ENCODE measurements at regions not wholly inside any gene's neighbourhood (a gene's known extent, or its start where the extent isn't known, plus 50 kb on each side); places are given as distances from the start of the nearest gene placed in this dataset.
"Not testable (repeated sequence)": the region's sequence is repeated elsewhere in the genome, so short reads cannot be mapped to it uniquely, and the experiment has no call there.

DNA sequence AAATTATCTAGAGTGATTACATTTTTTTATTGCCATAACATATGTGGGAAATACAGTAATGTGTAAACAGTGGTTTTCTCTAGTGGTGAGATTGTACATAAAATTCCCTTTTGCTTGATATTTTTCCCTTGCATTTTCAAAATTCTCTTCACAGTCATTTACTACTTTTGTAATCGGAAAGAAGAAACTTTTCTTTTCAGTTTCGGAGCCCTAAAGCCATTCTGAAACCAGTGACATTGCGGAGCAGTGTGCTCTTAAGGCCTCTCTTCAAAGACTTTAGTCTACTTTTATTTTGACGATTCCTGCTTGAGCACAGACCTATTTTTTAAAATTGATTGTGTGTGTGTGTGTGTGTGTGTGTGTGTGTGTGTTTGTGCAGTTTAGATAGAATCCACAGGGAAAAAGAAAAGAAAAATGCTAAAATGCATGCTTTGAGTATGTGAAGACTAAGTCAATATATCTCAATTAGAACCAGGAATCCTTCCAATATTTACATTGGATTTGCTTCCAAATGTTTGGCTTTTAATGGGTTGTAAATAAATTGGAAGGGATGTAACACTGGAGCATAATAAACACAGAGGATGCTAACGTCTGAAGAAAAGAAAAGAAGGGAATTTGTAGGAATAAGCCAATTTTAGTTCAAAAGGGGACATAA lies 357.4 kb downstream of the RND3 start:
- no peak for DNase-seq

DNA sequence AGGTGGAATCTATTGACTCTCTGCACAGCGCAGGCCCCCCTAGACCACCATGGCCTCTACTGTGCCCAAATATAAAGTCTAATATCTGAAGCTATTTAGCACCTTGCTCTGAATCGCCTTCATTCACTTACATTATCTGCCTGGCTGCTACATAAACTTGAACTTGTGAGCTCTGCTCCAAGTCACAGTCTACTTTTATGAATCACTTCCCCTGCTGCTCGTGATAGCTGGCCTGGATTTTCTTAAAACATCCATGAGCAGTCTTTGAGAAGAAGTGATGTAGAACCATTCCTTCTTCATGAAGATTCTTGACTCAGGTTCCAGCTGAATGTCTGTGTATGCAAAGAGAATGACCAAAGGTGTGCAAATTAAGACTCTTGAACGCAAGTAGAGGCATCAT lies 359.5 kb downstream of the RND3 start:
- DNase-seq: no peak

DNA sequence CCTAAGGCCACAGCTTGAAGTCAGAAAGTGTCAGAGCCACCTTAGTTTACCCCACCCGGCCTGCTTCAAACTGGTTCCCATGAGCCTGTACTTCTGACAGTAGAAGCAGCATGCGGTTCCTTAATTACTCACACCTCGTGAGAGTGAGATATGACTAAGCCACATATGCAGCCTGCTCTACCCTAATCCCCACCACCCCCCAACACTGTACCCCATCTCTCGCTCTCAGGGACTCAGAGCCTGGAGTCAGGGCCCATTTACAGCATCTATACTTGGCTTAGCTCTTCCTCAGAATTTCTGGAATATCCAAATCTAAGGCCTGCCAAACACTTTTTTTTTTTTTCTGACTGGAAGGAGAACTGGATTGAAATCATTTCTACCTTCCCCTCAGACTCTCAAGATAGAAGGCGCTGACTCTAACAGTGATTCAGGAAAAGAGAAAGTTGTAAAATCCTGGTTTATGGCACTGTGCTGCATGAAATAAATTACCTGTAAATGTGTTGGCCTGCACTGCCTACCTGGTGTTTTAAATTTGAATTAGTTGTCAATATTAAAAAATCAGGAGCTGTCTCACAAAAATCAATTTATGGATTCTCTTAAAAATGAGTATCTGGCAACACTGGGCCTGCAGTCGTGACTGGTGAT lies 360.0 kb downstream of the RND3 start:
- no peak for DNase-seq

DNA sequence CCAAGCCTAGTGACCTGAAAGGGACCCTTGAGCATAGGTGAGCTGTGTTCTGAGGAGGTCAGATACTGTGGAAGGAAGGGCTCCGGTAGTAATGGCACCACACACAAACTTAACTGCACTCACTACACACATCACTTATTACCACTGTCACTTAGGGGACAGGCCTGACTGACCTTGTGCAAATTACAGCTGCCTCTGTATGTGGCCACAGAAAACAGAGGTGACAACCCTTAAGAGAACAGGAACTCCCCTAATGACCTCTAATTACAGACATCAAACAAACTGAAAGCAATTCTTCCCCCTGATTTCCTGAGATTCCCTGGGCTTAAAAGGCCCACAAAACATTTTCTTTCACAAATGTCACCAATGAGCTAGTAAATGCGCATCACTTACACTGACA lies 360.6 kb downstream of the RND3 start:
- no peak for DNase-seq

DNA sequence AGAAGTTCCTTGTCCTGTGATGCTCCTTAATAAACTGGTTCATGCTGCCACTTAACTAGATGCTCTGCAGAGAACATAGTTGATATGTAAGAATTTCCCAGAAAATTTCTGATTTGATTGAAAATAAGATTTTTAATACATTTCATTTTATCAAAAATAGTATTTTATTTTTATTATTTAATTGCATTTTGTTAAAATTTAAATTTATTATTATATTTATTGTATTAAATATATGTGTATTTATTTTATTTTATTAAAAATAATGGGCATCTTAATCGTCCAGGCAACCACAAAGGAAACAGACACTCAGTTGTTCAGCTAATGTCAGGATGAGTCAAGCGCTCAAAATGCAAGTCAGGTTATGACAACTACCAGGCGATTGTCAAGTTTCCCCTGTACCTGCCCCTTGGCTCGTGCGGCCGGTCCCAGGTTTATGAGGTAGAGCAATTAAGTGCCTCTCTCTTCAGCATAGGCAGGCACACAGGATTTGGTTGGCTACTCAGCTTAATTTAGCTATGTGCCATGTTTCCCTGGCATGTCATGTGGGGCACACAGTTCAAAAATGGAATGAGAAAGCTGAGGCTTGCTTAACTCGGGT lies 361.2 kb downstream of the RND3 start:
- no peak for DNase-seq

DNA sequence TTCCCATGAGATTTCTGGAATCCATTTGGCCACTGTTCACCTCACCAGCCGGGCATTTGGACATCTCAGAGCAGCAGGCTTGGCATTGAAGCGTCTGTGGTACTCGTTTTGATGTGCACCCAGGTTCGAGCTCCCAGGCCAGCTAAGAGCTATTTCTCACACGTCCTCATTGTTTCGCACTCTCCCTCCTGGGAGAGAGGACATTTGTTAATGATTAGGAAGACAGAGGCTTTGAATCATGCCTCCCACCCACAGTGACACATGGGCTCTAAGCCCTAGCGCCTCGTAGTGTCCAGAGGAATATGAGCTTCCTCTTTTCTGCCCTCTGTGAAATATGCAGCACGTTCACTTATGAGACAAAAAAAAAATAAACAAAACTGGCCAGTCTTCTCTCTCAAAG lies 361.8 kb downstream of the RND3 start:
- no peak for DNase-seq

DNA sequence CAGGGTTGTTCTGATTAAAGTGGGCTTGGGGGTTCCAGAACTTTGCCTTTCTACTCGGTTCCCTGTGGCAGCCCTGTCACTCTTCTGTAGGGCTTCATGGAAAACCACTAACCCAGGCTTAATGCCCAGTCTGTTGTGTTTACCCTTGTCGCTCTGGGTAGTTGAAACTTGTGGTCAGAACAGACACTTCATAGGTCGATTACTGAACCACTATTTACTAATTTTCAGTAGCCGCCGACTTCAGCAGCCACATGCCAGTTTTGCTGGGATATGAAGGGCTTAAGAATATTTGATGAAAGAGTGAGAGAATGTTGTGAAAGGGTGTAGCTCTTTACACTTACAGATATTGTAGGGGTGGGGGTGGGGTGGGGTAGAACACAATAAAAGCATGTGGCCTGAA lies 362.3 kb downstream of the RND3 start:
- no peak for DNase-seq

DNA sequence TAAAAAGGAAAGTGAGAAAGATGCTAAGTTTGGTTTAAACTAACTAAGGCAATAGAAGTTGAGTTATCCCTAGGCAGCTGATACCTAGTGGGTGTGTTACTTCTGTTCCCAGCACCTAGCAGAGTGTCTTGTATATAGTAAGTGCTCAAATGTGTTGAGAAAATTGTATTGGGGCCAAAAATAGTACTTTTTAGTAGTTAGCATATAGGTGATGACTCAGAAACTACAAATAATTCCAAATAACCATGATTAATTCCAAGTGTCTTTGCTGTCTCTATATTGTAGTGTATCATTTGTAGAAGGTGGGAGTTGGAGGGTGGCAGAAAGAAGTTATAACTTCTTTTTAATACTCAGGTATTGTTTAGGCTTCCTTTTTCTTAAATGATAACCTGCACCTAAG lies 362.7 kb downstream of the RND3 start:
- no peak for DNase-seq

DNA sequence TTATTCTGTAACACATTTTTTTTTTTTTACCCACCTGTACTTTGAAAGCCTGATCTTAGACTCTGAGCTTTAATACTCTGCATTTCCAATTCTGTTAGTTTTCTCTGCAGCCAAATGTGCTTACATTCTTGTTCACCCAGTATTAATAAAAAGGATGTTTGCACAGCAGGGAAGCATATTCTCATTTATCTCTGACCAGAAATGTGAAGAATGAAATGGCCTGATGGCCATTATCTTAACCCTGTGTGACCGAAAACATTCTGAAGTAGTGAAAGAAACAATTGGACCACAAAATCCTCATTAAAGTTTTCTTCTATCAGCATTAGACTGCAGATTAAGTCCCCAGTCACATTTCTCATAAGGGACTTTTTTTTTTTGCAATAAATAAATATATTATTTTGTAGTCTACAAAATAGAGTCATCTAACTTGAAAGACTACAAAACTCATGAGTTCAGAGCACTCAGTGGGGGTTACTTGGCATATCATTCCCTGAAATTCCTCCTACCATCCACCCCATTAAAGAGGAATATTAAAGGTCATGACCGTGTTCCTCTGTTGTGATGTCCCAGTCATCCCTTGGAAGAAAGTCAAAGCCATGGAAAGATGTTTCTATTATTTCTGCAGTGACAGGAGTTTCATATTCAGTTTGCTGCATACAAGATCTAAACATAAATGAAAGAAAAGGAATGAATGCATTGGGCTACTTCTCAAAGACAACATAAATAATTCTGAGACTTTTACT lies 364.4 kb downstream of the RND3 start:
- DNase-seq: no peak

DNA sequence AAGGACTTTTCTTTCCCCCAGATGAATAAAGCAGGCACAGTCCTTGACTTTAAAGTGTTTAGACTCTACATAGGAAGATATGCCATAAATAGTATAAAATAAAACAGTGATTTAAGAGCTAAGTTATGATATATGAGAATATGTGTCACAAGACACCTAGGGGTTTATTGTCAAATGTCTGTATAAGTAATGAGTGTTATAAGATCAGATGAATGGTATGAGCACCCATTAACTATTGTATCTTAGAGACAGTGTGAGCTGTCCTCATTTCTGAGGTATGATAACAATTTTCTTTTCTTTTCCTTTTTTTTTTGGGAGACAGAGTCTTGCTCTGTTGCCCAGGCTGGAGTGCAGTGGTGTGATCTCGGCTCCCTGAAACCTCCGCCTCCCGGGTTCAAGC lies 365.3 kb downstream of the RND3 start:
- DNase-seq: no peak

DNA sequence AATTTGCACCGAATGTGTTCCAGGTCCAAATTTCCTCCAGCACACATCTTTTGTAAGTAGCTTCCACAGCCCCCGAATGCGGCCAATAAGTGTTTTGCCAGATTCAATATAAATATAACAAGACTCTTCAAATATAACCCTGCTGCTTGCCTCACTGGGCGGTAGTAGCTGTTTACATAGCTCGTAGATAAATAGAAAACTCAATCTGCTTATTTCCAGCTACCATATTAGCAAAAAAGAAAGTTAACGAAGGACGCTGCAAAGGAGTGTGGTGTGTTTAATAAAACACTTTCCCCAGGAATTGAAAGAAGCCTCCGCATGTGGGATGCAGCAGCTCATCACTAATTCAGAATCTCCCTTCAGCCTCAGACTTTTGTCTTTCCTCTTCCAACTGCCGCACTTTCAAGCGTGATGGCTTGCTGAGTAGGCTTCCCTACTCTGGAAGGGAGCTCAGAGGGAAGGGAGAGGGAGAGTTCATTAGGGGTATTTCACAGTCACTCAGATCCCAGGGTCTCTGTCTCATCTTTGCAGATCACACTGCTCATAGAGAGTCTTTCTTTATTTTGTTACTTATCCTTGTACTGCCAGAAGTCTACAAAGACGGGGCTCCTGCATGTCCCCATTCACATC lies 367.0 kb downstream of the RND3 start:
- no peak for DNase-seq

DNA sequence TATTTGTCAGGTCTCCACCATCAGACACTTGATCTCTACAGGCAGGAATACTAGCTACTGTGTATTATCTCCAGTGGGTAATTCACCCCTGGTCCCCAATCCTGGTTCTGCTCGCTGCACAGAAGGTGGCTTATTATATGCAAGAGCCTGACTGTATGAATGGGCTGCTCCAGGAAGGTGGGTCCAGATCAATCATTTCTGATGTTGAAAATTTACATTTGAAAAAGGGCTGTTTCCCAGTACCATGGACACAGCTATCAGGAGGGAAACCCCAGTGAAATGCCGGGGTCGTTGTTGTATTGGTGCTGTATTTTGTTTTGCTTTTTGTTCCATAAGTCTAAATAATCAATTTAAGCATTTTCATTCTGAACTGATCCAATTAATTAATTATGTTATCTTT lies 367.6 kb downstream of the RND3 start:
- no peak for DNase-seq

DNA sequence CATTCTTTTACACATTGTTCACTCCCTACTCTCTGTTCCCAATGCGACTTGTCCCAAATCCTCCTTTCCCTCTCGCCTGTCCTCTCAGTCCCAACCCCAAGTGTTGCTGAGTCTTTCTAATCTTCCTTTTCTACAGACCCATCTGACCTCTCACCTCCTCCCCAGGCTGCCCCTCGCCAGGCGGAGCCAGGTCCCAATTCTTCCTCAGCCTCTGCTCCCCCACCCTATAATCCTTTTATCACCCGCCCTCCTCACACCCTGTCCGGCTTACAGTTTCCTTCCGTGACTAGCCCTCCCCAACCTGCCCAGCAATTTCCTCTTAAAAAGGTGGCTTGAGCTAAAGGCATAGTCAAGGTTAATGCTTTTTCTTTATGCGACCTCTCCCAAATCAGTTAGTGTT lies 373.4 kb downstream of the RND3 start:
- DNase-seq: not testable (repeated sequence)

DNA sequence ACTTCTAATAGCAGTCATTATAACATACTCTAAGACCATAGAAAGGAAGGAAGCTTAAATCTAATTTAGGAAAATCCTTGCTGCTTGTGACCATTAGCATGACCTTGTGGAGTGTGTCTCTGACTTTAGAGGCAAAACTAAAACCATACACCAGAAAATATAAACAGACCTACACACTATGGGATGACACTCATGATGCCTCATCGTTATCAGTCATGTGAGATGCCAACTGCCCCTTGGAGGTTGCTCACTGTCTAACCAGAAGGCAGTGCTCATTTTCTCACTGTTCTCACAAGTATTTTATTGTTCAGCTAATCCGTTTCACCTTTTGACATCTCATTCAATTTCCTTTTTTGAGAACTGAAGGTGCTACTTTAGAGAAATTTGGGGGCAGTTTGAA lies 376.9 kb downstream of the RND3 start:
- DNase-seq: no peak

DNA sequence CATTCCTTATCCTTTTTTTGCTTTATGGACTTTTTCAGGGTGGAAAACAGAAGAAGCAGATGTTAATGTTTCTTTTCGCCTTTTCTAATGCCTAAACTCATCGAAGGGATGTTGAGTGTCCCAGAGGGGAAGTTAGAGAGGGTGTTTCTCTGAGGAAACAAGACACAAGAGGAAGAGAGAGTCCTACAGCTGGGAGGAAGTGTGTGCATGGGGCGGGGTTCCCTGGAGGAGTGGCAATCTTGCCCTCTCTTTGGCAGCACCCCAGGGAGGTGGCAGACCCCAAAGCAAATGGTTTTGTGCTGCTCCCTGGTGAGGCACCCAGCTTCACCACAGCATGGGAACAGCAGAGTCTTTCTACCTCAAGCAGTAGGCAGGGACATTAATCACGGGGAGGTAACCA lies 377.6 kb downstream of the RND3 start:
- DNase-seq: no peak

DNA sequence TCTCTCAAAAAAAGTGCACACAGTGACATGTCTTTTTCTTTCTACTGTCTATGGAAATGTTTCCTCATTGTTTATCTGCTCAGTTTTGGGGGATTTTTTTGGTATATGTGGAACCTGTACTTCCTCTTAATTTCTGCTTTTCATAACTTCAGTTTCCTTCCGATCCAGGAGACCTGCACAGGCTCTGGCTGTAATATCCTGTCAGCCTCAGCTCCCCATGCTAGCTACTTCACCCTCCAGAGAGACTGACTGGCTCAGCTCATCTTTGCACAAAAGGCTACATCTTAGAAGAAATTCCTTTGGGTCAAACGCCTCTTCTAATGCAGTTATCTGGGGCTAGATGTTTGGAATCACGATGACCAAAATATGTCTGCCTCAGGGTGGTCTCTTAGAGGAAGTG lies 378.4 kb downstream of the RND3 start:
- DNase-seq: no peak

DNA sequence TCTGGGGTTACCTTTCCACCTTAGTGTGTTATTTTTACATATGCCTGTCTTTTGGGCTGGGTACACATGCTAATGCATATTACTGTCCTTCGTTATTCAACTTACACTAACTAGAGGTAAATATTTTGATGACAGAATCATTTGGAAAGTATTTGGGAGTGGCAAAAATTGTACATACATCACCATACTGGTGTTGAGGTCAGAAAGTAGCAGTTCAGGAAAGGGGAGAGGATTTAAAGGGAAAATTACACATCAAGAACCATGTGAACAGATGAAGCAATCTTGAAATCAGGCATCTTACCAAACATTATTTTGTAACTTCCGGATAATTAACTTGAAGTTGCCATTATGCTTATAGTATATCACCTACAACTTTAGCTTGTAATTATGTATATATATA lies 379.7 kb downstream of the RND3 start:
- DNase-seq: no peak

DNA sequence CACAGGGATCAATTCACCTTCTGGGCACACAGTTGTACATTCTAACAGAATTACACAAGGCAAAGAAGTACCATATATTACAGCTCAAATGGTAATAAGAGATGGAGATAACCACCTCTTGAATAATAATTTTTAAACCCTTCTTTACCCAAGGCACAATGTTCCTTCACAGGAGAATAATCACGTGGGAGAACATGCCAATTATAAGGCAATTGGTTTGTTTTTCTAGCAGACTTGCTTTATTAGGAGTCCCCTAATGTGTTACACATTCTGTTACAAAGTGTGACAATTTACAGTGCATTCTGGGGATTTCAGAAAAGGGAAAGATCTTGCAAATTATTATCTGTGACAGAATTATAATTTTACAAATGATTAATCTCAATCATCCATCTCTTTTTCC lies 380.3 kb downstream of the RND3 start:
- DNase-seq: no peak

DNA sequence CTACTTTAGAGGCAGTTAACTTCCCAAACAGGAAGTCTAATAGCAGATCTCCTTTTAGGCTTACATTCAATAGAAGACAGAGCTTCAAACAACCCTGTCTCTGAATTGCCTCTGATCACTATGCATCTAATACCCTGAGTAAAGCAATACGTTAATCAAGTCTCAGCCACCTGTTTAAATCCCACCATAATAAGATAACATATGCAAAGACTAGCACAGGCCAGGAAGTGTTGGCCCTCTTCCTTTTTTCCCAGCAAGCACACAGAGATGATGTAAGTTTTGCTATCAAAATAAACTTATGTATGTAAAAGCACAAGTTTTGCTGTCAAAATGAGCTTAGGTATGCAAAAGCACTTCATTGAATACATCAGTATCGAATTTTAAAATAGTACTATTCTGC lies 385.5 kb downstream of the RND3 start:
- no peak for DNase-seq

DNA sequence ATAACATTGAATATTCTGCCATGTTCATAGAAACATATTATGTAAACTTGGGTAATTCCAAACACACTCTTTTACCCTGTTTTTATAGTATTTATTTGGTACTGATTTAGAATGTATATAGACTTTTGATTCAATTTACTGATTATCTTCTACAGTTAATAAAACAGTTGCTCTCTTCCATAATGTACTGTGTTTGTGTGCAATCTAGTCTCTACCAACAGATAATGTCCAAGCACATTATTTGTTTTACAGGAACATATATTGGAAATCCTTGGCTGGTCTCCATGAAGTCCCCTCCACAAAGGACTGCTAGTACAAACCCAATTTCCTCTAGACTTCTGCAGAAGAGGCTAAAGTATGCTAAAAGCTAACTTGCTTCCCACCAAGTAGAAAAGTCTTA lies 386.6 kb downstream of the RND3 start:
- DNase-seq: no peak

DNA sequence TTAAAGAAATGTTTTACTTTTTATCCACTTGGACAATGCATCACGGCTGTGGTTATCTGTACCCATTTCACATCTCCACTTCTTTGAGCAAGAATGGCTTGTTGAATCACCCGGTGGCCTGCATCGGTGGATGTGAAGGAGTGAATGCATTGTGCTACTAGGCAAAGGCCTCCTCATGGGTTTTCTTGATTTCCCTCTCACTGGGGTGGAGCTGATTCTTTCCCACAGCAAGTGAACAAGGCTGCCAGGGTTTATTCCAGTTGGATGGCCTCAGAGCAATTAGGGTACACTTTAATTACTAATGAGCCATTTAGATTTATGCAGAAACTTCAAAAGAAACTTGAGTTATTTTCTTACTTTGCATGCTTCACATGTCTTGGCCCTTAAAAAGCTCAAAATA lies 387.1 kb downstream of the RND3 start:
- no peak for DNase-seq

DNA sequence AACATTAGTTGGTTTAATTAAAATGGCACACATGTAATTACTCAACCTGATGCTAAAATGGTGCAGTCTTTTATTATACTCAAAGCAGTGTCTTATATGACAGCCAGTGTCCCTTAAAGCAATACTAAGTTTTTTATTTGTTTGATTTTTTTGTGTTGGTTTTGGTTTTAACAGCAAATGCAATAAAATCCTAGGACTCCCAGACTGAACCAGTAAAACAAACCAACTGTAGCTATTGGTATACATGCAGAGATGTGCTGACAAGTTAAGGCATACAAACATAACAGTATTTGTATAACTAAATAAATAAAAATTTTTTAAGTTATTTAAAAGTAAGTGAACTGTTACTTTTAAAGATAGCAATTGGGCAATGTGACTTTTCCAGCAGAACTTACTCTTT lies 387.7 kb downstream of the RND3 start:
- no peak for DNase-seq

DNA sequence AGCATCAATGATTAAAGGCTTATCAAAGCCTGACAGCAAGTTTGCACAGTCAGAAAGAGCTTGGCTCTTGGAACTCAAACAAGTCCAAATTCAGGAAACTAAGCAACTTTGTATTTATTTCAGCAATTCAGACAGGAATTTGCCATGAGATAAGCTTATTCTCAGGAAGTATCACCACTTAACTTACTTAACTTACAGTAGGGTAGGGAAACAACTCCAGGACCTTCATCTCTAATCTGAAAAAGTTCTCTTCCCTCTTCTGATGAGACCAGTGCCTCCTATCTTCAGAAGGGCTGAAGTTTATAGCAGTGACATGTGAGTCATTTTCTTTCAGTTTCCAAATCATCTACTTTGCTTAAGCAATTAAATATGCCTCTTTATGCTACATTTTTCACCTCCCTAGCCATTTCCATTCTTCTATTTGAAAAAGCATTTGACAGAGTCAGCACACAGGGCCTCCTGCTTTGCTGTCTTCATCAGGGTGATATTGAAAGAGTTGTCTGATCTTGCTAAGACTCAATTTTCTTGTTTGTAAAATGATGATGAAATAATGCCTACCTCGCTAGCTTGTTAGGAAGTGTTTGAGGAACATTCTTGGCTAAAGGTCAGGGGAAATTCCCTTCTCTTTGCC lies 389.5 kb downstream of the RND3 start:
- DNase-seq: no peak
